BJ (cell line): ENCODE measurements at regions not wholly inside any gene's neighbourhood (a gene's known extent, or its start where the extent isn't known, plus 50 kb on each side); places are given as distances from the start of the nearest gene placed in this dataset.

ENCODE experiments used
- CTCF ChIA-PET: fragments of 350-600 bp; formaldehyde crosslinking; extraction: SDS; loops from one replicate; lab custom pipeline; 2021; ENCODE audit warnings: antibody characterized with exemption, inconsistent platforms; lab: Yijun Ruan, JAX
- POLR2A ChIA-PET: fragments of 300-600 bp; sonication (Branson Sonifier 250); formaldehyde crosslinking; extraction: SDS; loops from one replicate; lab custom pipeline; 2021; ENCODE audit warnings: antibody characterized with exemption; lab: Charles Lee
- DNase-seq: peaks from one replicate; pipeline ENCODE4 v3.0.0-alpha.2; 2011; ENCODE audit warnings: low read depth
- H3K27me3 ChIP-seq: 2 replicates; pipeline ENCODE4 v1.6.0; 2011; ENCODE audit warnings: low read length; ENCODE audit not compliant: control insufficient read depth, insufficient read depth
- H3K36me3 ChIP-seq: 2 replicates; pipeline ENCODE4 v1.5.1; 2011; ENCODE audit warnings: low read length; ENCODE audit not compliant: control insufficient read depth, insufficient read depth
- H3K4me3 ChIP-seq: 2 replicates; pipeline ENCODE4 v1.5.1; 2011; ENCODE audit warnings: low read depth, mild to moderate bottlenecking, control low read depth, low read length
- CTCF ChIP-seq: IDR thresholded peaks from 2 replicates; pipeline ENCODE4 v1.5.1; 2011; ENCODE audit warnings: low read depth, mild to moderate bottlenecking, control low read depth, inconsistent platforms, low read length, moderate library complexity; ENCODE audit not compliant: insufficient read depth

GRCh38 chr9:106616851-106617345 lies 246.1 kb upstream of the ZNF462 start:
- Histone ChIP-seq H3K27me3 (no peaks in the 10 kb centered on the region), H3K4me3 (no peak overlapping the region), H3K36me3 (no peaks in the 10 kb centered on the region)
- no peak for DNase-seq
- POLR2A ChIA-PET, result no interaction called here
- CTCF ChIA-PET, result no interaction called here
- TF ChIP-seq CTCF, result no peak

GRCh38 chr9:106619211-106619610 lies 243.8 kb upstream of the ZNF462 start:
- CTCF ChIA-PET, result no interaction called here
- POLR2A ChIA-PET, result no interaction called here
- no peaks in the 10 kb centered on the region for H3K27me3 ChIP-seq

DNA sequence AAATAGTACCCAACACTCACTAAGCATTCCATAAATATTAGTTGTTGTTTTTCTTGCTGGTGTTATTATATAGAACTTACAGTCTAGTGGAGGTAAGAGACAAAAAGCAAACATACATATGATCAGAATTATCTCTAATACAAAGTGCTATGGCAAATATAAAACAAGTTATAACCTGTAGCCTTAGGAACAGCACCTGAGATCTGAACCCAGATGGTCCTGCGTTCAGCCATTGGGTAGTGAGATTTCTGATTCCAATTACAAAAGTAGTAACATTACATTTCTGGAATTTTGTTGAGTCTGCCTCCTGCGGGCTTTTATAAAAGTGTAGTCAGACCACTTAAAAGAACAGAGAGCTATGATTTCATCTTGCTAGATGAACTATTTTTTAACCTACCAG lies 242.9 kb upstream of the ZNF462 start:
- POLR2A ChIA-PET, result no interaction called here
- no peak overlapping the region for H3K4me3 ChIP-seq
- no peaks in the 10 kb centered on the region for H3K36me3 ChIP-seq
- CTCF ChIA-PET, result no interaction called here
- TF ChIP-seq CTCF, result no peak
- H3K27me3 ChIP-seq, result no peaks in the 10 kb centered on the region
- no peak for DNase-seq

More at GRCh38 chr9:106619211-106619610, 243.8 kb upstream of the ZNF462 start:
- Histone ChIP-seq H3K36me3 (no peaks in the 10 kb centered on the region), H3K4me3 (no peak overlapping the region)
- no peak for DNase-seq
- no peak for TF ChIP-seq CTCF

DNA sequence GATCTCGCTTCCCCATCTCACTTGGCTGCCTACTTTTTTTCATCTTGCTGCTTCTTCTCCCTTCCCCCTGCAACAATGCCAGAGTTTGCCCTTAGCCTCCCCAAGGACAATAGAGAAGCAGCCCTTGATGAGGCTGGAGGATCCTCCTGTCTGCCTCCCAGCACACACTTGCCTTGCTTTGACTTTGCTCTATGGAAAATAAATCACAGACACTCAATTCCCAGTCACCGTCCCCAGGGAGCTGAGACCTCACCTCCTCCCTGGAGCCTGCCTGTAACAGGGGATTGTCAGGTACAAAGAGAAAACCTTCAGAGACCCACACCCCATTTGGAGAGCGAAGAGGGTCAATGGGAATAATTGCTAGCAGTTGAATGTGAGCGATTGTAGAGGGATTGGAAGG lies 242.1 kb upstream of the ZNF462 start:
- TF ChIP-seq CTCF, result no peak
- DNase-seq, result no peak
- no peaks in the 10 kb centered on the region for H3K27me3 ChIP-seq
- CTCF ChIA-PET, result no interaction called here
- no peak overlapping the region for H3K4me3 ChIP-seq
- POLR2A ChIA-PET, result no interaction called here
- H3K36me3 ChIP-seq, result no peaks in the 10 kb centered on the region

DNA sequence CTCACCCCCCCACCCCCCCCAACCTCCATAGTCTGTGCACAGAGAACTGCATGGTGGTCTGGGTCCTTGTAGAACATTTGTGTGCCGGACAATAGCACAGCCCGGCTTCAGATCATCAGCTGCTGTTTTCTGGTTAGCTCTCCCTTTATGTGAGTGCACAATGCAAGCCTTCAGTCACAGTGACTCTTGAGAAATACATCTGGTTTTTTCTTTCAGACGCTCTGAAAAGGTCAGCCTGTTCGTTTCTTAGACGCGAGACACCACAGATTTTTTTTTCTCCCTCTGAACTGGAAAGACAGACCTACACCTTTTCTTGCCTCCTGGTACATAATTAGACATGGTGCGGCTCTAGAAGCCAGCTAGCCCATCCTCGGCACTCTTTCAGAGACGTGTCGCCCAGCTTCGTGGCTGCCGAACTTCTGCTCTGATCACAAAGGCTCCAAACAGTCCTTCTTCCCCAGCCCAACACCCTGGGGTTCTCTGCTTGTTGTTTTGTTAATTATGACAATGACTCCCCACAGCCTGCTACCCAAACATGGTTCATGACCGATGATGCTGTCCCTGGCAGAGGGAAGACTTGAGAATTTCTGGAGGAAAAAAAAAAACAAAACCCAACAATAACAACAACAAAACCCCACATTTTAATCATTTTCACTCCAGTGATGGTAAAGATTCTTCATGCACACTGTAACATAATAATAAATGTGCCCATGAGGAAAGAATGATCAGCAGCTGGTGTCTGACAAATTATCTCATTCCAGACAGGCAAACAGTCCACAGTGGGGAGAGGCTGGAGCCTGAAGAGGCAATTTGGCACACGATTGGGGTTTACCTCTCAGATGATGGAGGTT lies 241.4 kb upstream of the ZNF462 start:
- Histone ChIP-seq H3K27me3 (no peaks in the 10 kb centered on the region), H3K4me3 (no peak overlapping the region), H3K36me3 (no peaks in the 10 kb centered on the region)
- DNase-seq, result no peak
- ChIA-PET CTCF (no interaction called here), POLR2A (no interaction called here)
- TF ChIP-seq CTCF, result no peak
